ENCODE measurements at regions not wholly inside any gene's neighbourhood (a gene's known extent, or its start where the extent isn't known, plus 50 kb on each side); places are given as distances from the start of the nearest gene placed in this dataset.

- intact Hi-C loops (cut with DNase I): no loop called here
- no peak for DNase-seq (ENCODE audit: low spot score)
Measured at GRCh38 chr4:112881842-112882241, 167.6 kb upstream of the ANK2 start.

GRCh38 chr4:112882286-112882685 lies 167.2 kb upstream of the ANK2 start:
- intact Hi-C loops (cut with DNase I): no loop called here
- DNase-seq (ENCODE audit: low spot score): no peak

DNA sequence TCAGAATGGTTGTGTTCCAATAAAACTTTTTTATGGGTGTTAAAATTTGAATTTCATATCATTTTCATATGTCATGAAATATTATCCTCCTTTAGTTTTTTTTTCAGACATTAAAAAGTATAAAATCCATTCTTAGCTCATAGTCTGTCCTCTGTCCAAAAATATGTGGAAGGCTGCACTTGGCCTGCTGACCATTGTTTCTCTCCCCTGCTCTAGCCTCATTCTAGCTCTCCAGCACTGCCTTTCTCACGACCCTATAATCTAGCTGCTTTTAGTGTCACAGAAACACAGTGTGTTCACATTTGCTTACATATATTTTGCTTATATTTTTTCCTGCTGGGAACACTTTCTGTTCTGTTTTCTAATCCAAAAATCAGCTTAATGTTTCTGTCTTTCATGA lies 165.0 kb upstream of the ANK2 start:
- intact Hi-C loops (cut with DNase I): no loop called here
- DNase-seq (ENCODE audit: low spot score): no peak

GRCh38 chr4:112885897-112886296 lies 163.6 kb upstream of the ANK2 start:
- intact Hi-C loops (cut with DNase I): no loop called here
- DNase-seq (ENCODE audit: low spot score): no peak

GRCh38 chr4:112888622-112889021 lies 160.8 kb upstream of the ANK2 start:
- no peak for DNase-seq (ENCODE audit: low spot score)
- intact Hi-C loops (cut with DNase I): no loop called here

- no peak for DNase-seq (ENCODE audit: low spot score)
- intact Hi-C loops (cut with DNase I): no loop called here
Measured at GRCh38 chr4:112889199-112889598, 160.3 kb upstream of the ANK2 start.

- intact Hi-C loops (cut with DNase I): no loop called here
- DNase-seq (ENCODE audit: low spot score): no peak
Measured at GRCh38 chr4:112889619-112890527, 159.6 kb upstream of the ANK2 start.

- intact Hi-C loops (cut with DNase I): no loop called here
- no peak for DNase-seq (ENCODE audit: low spot score)
Measured at GRCh38 chr4:112894480-112894879, 155.0 kb upstream of the ANK2 start.

DNA sequence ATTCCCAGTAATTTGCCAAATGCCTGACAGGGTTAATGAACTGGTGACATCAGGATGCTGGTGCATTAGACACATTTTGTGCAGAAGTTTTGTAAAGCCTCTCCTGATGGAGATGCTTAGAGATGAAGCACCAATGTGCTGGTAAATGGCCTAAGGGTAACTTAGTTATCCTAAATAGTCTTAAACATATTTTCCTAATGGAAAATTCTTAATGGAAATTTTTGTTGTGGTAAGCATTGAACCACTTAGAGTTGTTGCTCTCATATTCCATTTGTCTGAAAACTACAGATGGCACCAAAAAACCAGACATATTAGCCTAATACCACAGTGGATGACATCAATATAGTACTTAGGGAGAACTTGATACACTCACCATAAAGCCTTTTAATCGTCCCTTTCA lies 154.5 kb upstream of the ANK2 start:
- intact Hi-C loops (cut with DNase I): no loop called here
- DNase-seq (ENCODE audit: low spot score): no peak

DNA sequence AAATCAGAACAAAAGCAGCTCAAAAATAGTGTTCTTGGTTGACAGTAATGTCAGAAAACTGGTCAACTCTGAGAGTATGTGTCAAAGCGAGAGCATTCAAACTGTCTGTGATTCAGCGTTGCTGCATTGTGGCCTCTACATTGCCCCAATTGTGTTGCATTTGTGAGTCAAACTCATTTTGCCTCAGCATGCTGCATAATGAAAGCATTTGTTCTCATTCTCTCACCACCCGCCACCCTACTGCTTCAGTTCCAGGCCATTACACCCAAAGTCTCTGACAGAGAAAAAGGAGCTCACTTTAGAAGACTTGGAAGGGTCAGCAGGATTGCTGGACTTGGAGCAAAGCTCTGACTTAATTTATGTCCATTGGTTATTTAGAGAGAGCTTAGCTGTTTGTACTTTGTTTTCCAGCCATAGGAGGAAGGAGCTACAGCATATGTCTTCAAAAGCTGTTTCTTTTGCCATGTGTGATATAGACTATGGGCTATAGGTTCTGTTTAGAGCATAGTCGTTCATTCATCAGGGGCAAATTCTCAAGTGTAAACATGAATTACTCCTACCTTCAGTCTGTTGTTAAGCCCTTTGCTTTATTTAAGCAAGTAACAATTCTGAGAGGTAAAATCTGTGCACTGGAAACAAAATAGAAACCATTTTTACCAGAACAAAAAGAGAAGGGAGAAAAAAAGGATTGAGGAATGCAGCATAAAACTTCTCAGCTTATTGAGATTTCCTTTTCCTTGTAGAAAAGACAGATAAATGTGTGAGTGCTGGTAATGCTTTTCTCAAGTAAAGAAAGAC lies 153.4 kb upstream of the ANK2 start:
- intact Hi-C loops (cut with DNase I): no loop called here
- no peak for DNase-seq (ENCODE audit: low spot score)

DNA sequence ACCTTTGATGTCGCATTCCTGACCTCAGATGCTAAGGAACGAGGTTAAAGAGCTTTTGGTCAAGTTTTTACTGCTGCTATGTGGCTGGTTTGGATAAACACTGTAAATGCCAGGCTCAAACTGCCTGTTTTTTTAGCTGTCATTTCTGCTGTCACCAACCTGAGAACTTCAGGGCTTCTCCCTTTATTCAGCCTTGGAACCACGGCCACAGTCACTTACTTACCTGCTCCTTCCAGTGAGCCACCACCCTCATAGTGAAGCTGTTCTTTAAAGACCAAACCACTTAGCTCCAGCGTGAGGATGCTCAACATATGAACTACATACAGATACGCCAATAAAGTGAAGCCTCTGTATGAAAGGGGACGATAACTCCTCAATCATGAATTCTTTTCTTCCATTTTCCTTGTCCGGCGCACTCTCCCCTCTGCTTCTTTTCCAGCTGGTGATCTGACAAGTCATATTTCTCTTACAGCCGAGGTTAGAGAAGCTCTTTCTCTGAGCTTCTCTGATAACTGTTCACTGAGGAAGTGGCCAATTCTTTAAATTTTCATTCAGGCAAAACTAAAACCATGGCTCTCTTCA lies 152.8 kb upstream of the ANK2 start:
- intact Hi-C loops (cut with DNase I): no loop called here

GRCh38 chr4:112897543-112897942 lies 151.9 kb upstream of the ANK2 start:
- DNase-seq (ENCODE audit: low spot score): no peak
- intact Hi-C loops (cut with DNase I): no loop called here

More for the DNA sequence above, 152.8 kb upstream of the ANK2 start:
- DNase-seq (ENCODE audit: low spot score): no peak

GRCh38 chr4:112898357-112899141 lies 150.9 kb upstream of the ANK2 start:
- intact Hi-C loops (cut with DNase I): no loop called here

GRCh38 chr4:112900416-112900815 lies 149.0 kb upstream of the ANK2 start:
- intact Hi-C loops (cut with DNase I): no loop called here
- no peak for DNase-seq (ENCODE audit: low spot score)

More at GRCh38 chr4:112898357-112899141, 150.9 kb upstream of the ANK2 start:
- no peak for DNase-seq (ENCODE audit: low spot score)

DNA sequence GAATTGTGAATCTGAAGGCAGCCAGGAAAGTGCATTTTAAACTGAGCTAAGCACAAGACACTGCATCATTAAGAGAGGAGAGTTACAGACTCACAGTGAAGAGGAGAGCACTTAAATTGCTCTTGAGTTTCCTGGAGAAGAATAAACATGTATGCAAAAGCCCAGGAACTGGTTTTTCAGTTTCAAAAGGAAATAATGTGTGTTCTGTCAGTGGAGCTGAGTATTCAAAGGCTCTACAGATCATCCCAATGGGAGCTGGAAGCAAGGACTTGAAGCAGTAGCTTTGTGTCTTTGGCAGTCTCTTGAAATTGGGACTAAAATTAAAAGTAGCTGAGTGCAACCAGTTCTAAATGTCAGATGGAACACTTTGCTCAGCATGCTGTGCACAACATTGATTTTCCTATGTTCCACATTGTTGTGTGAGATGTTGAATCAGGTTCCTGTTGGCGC lies 147.5 kb upstream of the ANK2 start:
- intact Hi-C loops (cut with DNase I): no loop called here

DNA sequence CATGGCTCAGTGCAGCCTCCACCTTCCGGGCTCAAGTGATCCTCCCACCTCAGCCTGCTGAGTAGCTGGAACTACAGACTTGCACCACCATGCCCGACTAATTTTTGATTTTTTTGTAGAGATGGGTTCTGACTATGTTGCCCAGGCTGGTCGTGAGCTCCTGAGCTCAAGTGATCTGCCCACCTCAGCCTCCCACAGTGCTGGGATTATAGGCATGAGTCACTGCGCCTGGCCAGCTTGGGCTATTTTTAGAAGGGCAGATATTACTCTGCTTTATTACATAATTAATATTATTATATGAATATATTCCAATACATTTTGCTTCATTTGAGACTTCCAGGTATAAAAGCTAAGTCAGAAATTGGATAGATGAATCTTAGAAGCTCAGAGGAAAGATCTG lies 143.7 kb upstream of the ANK2 start:
- intact Hi-C loops (cut with DNase I): no loop called here

More for the DNA sequence above, 147.5 kb upstream of the ANK2 start:
- DNase-seq (ENCODE audit: low spot score): no peak

GRCh38 chr4:112908511-112908910 lies 140.9 kb upstream of the ANK2 start:
- intact Hi-C loops (cut with DNase I): no loop called here
- DNase-seq (ENCODE audit: low spot score): no peak

More for the DNA sequence above, 143.7 kb upstream of the ANK2 start:
- no peak for DNase-seq (ENCODE audit: low spot score)

GRCh38 chr4:112910109-112910736 lies 139.2 kb upstream of the ANK2 start:
- no peak for DNase-seq (ENCODE audit: low spot score)
- intact Hi-C loops (cut with DNase I): no loop called here

DNA sequence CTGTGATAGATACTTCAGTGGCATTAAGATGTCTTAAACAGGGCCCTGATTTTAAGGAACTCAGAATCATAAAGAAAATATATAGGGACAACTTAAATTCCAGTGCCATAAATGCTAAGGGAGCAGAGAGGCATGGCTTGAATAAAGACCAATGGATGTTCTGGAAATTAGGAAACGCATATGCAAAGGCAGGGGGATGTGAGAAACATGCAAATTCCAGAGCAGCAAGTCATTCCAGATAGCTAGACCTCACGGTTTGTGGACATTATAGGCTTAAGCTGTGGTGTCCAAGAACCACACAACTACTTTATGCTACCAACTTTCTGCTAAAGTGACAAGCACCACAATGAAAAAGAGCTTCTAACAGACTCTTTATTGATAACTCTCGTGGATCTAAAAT lies 132.6 kb upstream of the ANK2 start:
- DNase-seq (ENCODE audit: low spot score): no peak
- intact Hi-C loops (cut with DNase I): no loop called here

All from posterior vena cava (tissue), 2 donors.